Cardiac muscle cell (in vitro differentiated cells and primary cell): ENCODE measurements at regions not wholly inside any gene's neighbourhood (a gene's known extent, or its start where the extent isn't known, plus 50 kb on each side); places are given as distances from the start of the nearest gene placed in this dataset.

Source experiments
- DNase-seq, 2 donors: peaks; one replicate each; pipeline versions ENCODE4 v3.0.0 to v3.0.0-alpha.2; 2010 to 2017; ENCODE audit warnings: low read depth in 1 of 2, low spot score in 1 of 2
- H3K27ac ChIP-seq: fragments of 200-600 bp; sonication (generic); 2 replicates; pipeline ENCODE4 v1.5.1; 2016
- H3K27me3 ChIP-seq: fragments of 200-600 bp; sonication (generic); 2 replicates; pipeline ENCODE4 v1.6.0; 2016; ENCODE audit warnings: control low read depth
- H3K36me3 ChIP-seq: fragments of 200-600 bp; sonication (generic); 2 replicates; pipeline ENCODE4 v1.5.1; 2016; ENCODE audit warnings: control low read depth
- H3K4me1 ChIP-seq: fragments of 200-600 bp; sonication (generic); 2 replicates; pipeline ENCODE4 v1.8.1; 2017; ENCODE audit warnings: low read depth, mild to moderate bottlenecking, mixed run types
- H3K4me3 ChIP-seq: fragments of 200-600 bp; sonication (generic); 2 replicates; pipeline ENCODE4 v1.5.1; 2016; ENCODE audit warnings: mild to moderate bottlenecking
- H3K9me3 ChIP-seq: fragments of 200-600 bp; sonication (generic); 2 replicates; pipeline ENCODE4 v1.5.1; 2017; ENCODE audit warnings: low read depth, mild to moderate bottlenecking, control low read depth
- TF ChIP-seq, protein P1 (sequence below): IDR thresholded peaks from 2 replicates; pipeline ENCODE4 v1.5.1; 2012; ENCODE audit warnings: low read depth, mild to moderate bottlenecking, low read length

DNA sequence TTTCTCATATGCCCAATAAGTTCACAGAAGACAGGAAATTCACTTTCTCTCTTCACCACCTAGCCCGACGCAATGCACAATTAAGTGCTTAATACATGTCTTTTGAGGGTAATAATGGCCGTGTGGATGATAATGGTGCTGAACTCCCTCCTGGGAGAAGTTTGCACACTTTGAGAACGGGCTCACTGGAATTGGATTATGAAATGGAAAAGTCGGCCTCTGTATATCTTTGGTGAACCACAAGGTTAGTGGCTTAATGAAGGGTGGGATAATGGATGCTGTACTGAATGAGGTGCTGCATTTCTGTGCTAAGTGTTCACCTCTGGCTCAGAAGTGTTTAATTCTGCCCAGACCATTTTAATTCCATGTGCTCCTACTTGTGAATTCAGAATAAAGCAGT is 207.5 kb downstream of the IRX2 start:
- H3K4me3 ChIP-seq = no peak overlapping the region
- no peaks in the 10 kb centered on the region for H3K36me3 ChIP-seq
- no peak for DNase-seq
- no peaks in the 10 kb centered on the region for H3K4me1 ChIP-seq
- H3K27me3 ChIP-seq = no peaks in the 10 kb centered on the region
- H3K27ac ChIP-seq = no peak overlapping the region
- H3K9me3 ChIP-seq = no peaks in the 10 kb centered on the region
- TF ChIP-seq, protein P1, sequence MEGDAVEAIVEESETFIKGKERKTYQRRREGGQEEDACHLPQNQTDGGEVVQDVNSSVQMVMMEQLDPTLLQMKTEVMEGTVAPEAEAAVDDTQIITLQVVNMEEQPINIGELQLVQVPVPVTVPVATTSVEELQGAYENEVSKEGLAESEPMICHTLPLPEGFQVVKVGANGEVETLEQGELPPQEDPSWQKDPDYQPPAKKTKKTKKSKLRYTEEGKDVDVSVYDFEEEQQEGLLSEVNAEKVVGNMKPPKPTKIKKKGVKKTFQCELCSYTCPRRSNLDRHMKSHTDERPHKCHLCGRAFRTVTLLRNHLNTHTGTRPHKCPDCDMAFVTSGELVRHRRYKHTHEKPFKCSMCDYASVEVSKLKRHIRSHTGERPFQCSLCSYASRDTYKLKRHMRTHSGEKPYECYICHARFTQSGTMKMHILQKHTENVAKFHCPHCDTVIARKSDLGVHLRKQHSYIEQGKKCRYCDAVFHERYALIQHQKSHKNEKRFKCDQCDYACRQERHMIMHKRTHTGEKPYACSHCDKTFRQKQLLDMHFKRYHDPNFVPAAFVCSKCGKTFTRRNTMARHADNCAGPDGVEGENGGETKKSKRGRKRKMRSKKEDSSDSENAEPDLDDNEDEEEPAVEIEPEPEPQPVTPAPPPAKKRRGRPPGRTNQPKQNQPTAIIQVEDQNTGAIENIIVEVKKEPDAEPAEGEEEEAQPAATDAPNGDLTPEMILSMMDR = no peak

DNA sequence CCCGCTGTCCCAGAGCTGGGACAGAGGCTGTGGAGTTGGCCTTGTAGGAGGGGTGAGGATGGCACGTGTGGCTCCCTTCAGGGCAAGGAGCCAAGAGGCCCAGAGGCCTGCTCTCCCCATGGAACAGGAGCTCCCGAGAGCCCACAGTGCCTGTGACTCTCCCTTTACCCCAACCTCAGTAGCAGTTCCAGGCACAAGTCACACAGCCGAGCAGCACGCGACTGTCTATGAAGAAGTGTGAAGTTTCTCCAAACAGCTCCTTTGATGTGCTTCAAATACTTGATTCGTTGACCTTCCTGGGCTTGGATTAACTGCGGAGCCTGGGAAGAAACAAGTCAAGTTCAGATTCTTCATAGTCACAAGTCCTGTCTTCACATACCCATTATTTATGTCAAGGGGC is 208.7 kb downstream of the IRX2 start:
- no peaks in the 10 kb centered on the region for H3K36me3 ChIP-seq
- no peaks in the 10 kb centered on the region for H3K4me1 ChIP-seq
- H3K4me3 ChIP-seq = no peak overlapping the region
- DNase-seq = no peak
- H3K9me3 ChIP-seq = no peaks in the 10 kb centered on the region
- H3K27ac ChIP-seq = no peak overlapping the region
- TF ChIP-seq, protein P1 = no peak
- H3K27me3 ChIP-seq = no peaks in the 10 kb centered on the region

DNA sequence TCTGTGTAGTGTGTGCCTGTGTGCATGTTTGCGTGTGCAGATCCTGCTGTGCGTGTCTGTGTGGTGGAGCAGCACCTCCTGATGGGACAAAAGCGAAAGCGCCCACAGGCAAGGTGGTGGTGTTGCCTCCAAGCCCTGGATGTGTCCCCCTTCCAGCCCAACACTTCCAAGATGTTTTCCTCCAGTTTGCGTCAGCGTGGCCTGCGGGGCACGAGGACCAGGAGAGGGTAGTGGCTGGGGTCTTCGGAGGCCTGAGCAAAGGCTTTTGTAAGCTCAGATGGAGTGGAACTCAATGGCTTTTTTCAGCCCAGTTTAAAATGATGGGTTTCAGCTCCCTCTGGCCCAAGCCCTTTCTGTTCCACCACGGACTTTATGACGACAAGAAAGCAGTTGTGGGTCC is 209.5 kb downstream of the IRX2 start:
- no peak overlapping the region for H3K4me3 ChIP-seq
- no peak for DNase-seq
- H3K4me1 ChIP-seq = no peaks in the 10 kb centered on the region
- TF ChIP-seq, protein P1 = no peak
- H3K36me3 ChIP-seq = no peaks in the 10 kb centered on the region
- H3K27ac ChIP-seq = no peak overlapping the region
- no peaks in the 10 kb centered on the region for H3K27me3 ChIP-seq
- H3K9me3 ChIP-seq = no peaks in the 10 kb centered on the region

DNA sequence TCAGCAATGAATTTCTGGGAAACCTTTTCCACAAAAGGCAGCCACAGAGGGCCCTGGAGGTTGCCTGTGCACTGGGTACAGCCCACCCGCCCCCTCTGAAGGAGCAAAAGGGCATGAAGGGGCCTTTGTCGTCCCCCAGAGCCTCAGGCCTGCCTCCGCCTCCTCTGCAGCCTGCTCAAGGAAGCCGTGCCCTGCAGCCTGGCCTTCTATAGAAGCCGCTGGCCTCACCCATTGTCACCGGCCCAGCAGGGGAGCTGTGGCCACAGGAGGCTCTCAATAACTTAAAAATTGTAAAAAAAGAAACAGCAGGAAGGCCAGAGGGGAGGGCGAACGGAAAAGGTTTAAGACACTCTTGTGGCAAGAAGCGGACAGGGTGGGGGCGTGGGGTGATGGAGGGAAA is 213.3 kb downstream of the IRX2 start:
- no peaks in the 10 kb centered on the region for H3K36me3 ChIP-seq
- TF ChIP-seq, protein P1 = no peak
- DNase-seq = peak in 1 of 2 donors; percentile 21
- no peak overlapping the region for H3K27ac ChIP-seq
- H3K9me3 ChIP-seq = no peaks in the 10 kb centered on the region
- H3K27me3 ChIP-seq = no peaks in the 10 kb centered on the region
- no peak overlapping the region for H3K4me3 ChIP-seq
- no peaks in the 10 kb centered on the region for H3K4me1 ChIP-seq

DNA sequence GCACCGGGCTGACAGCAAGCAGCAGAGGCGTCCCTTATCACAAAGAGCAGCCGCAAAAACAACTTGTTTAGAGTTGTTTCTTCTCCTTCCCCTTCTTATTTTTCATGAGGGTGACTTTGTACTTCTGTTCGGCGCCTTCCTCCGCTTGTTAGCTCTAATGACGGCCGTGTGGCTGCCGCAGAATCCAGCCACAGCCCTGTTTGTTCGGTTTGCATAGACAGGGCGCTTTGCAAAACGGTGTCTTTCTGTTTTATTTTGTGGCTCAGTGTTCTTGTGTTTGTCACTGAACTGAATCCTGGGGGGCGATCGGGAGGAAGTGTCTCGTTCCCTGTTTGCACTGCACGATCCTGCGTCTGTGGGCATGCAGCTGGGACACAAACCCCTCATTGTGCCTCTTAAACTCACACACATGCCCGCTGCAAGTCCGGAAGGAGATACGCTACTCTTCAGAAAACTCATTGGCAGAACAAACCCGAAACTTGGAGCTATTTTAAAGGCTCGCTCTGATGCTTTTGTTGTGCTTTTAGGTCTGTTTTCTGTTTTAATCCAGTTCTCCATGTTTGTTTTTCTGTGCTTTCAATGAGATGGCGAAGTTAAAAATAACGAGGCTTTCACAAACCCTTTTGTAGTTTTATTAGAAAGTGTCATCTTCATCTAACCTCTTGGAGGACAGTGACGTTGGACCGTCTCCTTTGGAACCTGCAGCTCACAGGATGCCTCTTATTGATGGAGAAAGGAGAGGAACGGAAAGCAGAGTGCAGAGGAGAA is 213.9 kb downstream of the IRX2 start:
- H3K27me3 ChIP-seq = no peaks in the 10 kb centered on the region
- no peaks in the 10 kb centered on the region for H3K36me3 ChIP-seq
- no peaks in the 10 kb centered on the region for H3K9me3 ChIP-seq
- no peak overlapping the region for H3K4me3 ChIP-seq
- TF ChIP-seq, protein P1 = no peak
- DNase-seq = no peak
- H3K4me1 ChIP-seq = no peaks in the 10 kb centered on the region
- no peak overlapping the region for H3K27ac ChIP-seq
